Fibroblast of lung (primary cell): ENCODE measurements at regions not wholly inside any gene's neighbourhood (a gene's known extent, or its start where the extent isn't known, plus 50 kb on each side); places are given as distances from the start of the nearest gene placed in this dataset.
A peak's percentile ranks its signal among the peaks of the same experiment; 100 is the strongest.
"Not testable (repeated sequence)": the region's sequence is repeated elsewhere in the genome, so short reads cannot be mapped to it uniquely, and the experiment has no call there.

ENCODE experiments used
- DNase-seq, 2 donors: peaks; one replicate each; pipeline versions ENCODE4 v3.0.0 to v3.0.0-alpha.2; 2010; ENCODE audit warnings: low read depth in 2 of 2
- H2AFZ ChIP-seq: 2 replicates; pipeline ENCODE4 v1.5.1; 2012; ENCODE audit warnings: low read length, control low read depth, inconsistent platforms
- H3K27ac ChIP-seq: 2 replicates; pipeline ENCODE4 v1.5.1; 2011; ENCODE audit warnings: low read length, control low read depth; ENCODE audit not compliant: insufficient read depth
- H3K27me3 ChIP-seq: 2 replicates; pipeline ENCODE4 v1.5.1; 2011; ENCODE audit warnings: mild to moderate bottlenecking, low read length; ENCODE audit not compliant: control insufficient read depth, insufficient read depth
- H3K36me3 ChIP-seq: 2 replicates; pipeline ENCODE4 v1.5.1; 2011; ENCODE audit warnings: low read length; ENCODE audit not compliant: control insufficient read depth, insufficient read depth
- H3K4me1 ChIP-seq: 2 replicates; pipeline ENCODE4 v1.5.1; 2011; ENCODE audit warnings: low read length; ENCODE audit not compliant: control insufficient read depth, insufficient read depth; ENCODE audit errors: extremely low read depth
- H3K4me2 ChIP-seq: 2 replicates; pipeline ENCODE4 v1.5.1; 2011; ENCODE audit warnings: low read length, control low read depth; ENCODE audit not compliant: insufficient read depth; ENCODE audit errors: extremely low read depth
- H3K4me3 ChIP-seq, 4 experiments: fragments of 200-600 bp in 1 of 4; sonication (generic) in 1 of 4; replicated peaks in 1 of 4; 2 replicates each; pipeline ENCODE4 v1.5.1; 2011 to 2016; ENCODE audit warnings: low read length in 4 of 4, low read depth in 3 of 4, mild to moderate bottlenecking in 3 of 4, control low read depth in 2 of 4, inconsistent platforms in 1 of 4, mixed read lengths in 1 of 4; ENCODE audit not compliant: insufficient read depth in 1 of 4; ENCODE audit errors: control extremely low read depth in 1 of 4
- H3K79me2 ChIP-seq: 2 replicates; pipeline ENCODE4 v1.5.1; 2012; ENCODE audit warnings: mild to moderate bottlenecking, low read length, inconsistent platforms; ENCODE audit not compliant: control insufficient read depth, insufficient read depth
- H3K9ac ChIP-seq: 2 replicates; pipeline ENCODE4 v1.5.1; 2011; ENCODE audit warnings: mild to moderate bottlenecking, low read length, control low read depth; ENCODE audit not compliant: insufficient read depth
- H3K9me3 ChIP-seq: 2 replicates; pipeline ENCODE4 v1.5.1; 2012; ENCODE audit warnings: low read depth, low read length; ENCODE audit not compliant: control insufficient read depth, insufficient read depth
- H4K20me1 ChIP-seq: 2 replicates; pipeline ENCODE4 v1.5.1; 2011; ENCODE audit warnings: low read length; ENCODE audit not compliant: control insufficient read depth, insufficient read depth; ENCODE audit errors: extremely low read depth
- EZH2 ChIP-seq: IDR thresholded peaks from 2 replicates; pipeline ENCODE4 v1.5.1; 2012; ENCODE audit warnings: low read length, control low read depth, mild to moderate bottlenecking; ENCODE audit errors: missing control alignments
- TF ChIP-seq, protein P1 (sequence below), 2 donors: IDR thresholded peaks in 1 of 2; conservative IDR thresholded peaks in 1 of 2; 1 replicate in 1 of 2; 2 replicates in 1 of 2; pipeline ENCODE4 v1.5.1; 2011 to 2012; ENCODE audit warnings: low read length in 2 of 2, control low read depth in 1 of 2, inconsistent platforms in 1 of 2, low read depth in 1 of 2, mild to moderate bottlenecking in 1 of 2

DNA sequence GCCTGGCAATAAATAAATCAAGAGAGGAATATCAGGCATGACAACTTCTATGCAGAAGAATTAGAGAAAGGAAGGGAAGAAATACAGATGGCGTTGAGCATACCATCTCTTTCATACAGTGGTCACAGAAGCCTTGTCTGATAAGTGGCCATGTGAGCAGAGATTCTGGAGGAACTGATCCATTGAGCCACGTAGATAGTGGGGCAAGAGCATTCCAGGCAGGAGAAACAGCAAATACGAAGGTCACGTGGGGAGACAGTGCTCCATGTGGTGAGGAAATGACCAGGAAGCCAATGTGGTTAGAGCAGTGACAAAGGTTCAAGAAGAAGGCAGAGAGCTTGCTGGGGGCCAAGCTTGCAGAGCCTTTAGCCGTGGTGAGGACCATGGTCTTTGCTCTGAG is 226.7 kb upstream of the NOCT start:
- Histone ChIP-seq H3K9me3 (no peaks in the 10 kb centered on the region), H2AFZ (no peak overlapping the region), H3K27me3 (no peaks in the 10 kb centered on the region), H3K27ac (no peak overlapping the region), H3K4me2 (no peak overlapping the region), H3K4me3 (no peak overlapping the region), H4K20me1 (no peaks in the 10 kb centered on the region), H3K4me1 (no peaks in the 10 kb centered on the region), H3K36me3 (no peaks in the 10 kb centered on the region), H3K9ac (no peak overlapping the region), H3K79me2 (no peaks in the 10 kb centered on the region)
- no peak for DNase-seq
- no peak for TF ChIP-seq EZH2

DNA sequence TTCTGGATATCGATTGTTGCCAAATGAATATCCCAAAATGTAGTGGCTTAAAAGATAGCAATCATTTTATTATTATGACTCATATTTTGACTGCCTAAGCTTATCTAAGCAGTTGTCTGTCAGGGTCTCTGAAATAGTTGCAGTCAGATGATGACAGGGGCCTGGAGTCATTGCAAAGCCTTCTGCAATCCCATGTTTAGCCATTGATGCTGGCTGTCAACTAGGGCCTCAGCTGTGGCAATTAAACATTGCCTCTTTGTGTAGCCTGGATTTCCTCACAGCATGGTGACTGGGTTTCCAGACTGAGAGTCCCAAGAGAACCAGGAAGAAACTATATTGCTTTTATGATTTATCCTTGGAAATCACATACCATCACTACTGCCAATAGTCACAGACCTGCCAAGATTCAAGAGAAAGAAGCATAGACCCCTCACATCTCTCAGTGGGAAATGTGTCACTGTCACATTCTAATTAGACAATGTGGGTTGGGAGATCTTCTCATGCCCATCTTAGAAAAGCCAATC is 227.3 kb upstream of the NOCT start:
- Histone ChIP-seq H3K4me1 (no peaks in the 10 kb centered on the region), H3K9ac (no peak overlapping the region), H3K4me3 (no peak overlapping the region), H3K9me3 (no peaks in the 10 kb centered on the region), H3K27ac (no peak overlapping the region), H3K79me2 (no peaks in the 10 kb centered on the region), H3K4me2 (no peak overlapping the region), H2AFZ (no peak overlapping the region), H3K36me3 (no peaks in the 10 kb centered on the region), H3K27me3 (no peaks in the 10 kb centered on the region), H4K20me1 (no peaks in the 10 kb centered on the region)
- no peak for DNase-seq
- no peak for TF ChIP-seq EZH2
- TF ChIP-seq, protein P1, sequence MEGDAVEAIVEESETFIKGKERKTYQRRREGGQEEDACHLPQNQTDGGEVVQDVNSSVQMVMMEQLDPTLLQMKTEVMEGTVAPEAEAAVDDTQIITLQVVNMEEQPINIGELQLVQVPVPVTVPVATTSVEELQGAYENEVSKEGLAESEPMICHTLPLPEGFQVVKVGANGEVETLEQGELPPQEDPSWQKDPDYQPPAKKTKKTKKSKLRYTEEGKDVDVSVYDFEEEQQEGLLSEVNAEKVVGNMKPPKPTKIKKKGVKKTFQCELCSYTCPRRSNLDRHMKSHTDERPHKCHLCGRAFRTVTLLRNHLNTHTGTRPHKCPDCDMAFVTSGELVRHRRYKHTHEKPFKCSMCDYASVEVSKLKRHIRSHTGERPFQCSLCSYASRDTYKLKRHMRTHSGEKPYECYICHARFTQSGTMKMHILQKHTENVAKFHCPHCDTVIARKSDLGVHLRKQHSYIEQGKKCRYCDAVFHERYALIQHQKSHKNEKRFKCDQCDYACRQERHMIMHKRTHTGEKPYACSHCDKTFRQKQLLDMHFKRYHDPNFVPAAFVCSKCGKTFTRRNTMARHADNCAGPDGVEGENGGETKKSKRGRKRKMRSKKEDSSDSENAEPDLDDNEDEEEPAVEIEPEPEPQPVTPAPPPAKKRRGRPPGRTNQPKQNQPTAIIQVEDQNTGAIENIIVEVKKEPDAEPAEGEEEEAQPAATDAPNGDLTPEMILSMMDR (conservative IDR thresholded peaks at IDR 0.05 in 1 of 2, IDR thresholded peaks at IDR 0.05 in 1 of 2; ENCODE audit: low read depth in 1 of 2, low read length in 2 of 2) = no peak

DNA sequence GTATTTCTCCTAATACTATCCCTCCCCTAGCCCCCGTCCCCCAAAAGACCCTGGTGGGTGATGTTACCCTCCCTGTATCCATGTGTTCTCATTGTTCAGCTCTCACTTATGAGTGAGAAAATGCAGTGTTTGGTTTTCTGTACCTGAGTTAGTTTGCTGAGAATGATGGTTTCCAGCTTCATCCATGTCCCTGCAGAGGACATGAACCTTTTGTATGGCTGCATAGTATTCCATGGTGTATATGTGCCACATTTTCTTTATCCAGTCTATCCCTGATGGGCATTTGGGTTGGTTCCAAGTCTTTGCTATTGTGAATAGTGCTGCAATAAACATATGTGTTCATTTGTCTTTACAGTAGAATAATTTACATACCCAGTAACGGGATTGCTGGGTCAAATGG is 235.8 kb upstream of the NOCT start:
- not testable (repeated sequence) for H3K9ac ChIP-seq, H3K4me1 ChIP-seq, H3K4me2 ChIP-seq, DNase-seq, H3K9me3 ChIP-seq, H3K27ac ChIP-seq, H3K27me3 ChIP-seq, H3K4me3 ChIP-seq, H2AFZ ChIP-seq, H4K20me1 ChIP-seq, H3K79me2 ChIP-seq, H3K36me3 ChIP-seq

DNA sequence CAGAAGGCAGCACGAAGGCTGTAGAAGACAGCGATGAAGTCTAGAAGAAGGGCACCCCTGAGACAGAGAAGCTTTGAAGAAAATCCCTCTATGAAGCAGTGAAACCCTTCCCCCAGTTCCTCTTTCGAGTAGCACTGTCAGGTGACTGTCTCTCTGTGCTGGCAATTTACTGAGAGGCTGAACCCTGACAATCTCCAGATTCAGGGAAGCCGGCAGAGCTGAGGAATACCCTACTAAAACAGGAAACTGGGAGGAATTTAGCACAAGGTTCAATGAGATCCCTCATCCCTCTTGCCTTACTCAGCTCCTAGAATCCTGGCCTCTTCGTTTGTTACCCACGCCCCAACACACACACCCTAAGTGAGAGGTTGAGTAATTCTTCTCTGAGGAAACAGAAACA is 239.7 kb upstream of the NOCT start:
- peak in 1 of 2 donors; percentile 21 for DNase-seq
- Histone ChIP-seq H3K9me3 (no peaks in the 10 kb centered on the region), H3K79me2 (no peaks in the 10 kb centered on the region), H3K4me3 (no peak overlapping the region), H3K27me3 (no peaks in the 10 kb centered on the region), H4K20me1 (no peaks in the 10 kb centered on the region), H3K27ac (no peak overlapping the region), H3K36me3 (no peaks in the 10 kb centered on the region), H3K4me2 (no peak overlapping the region), H3K9ac (no peak overlapping the region), H3K4me1 (no peaks in the 10 kb centered on the region), H2AFZ (no peak overlapping the region)
- TF ChIP-seq, protein P1 (conservative IDR thresholded peaks at IDR 0.05 in 1 of 2, IDR thresholded peaks at IDR 0.05 in 1 of 2; ENCODE audit: low read depth in 1 of 2, low read length in 2 of 2) = no peak
- TF ChIP-seq EZH2 = no peak
